Ovary (tissue), 7 donors: ENCODE measurements at regions not wholly inside any gene's neighbourhood (a gene's known extent, or its start where the extent isn't known, plus 50 kb on each side); places are given as distances from the start of the nearest gene placed in this dataset.

Experiments used
- DNase-seq, 5 donors: peaks; one replicate each; pipeline ENCODE4 v3.0.0-alpha.2; 2019 to 2020
- H3K27ac ChIP-seq, 2 donors: fragments of 200-600 bp; one replicate each; pipeline versions ENCODE4 v1.5.1 to v1.8.0; 2019 to 2022
- H3K27me3 ChIP-seq: fragments of 200-600 bp; one replicate; pipeline ENCODE4 v1.8.0; 2022
- H3K36me3 ChIP-seq: fragments of 200-600 bp; sonication (generic); one replicate; pipeline ENCODE4 v1.5.1; 2019
- H3K4me1 ChIP-seq: one replicate; pipeline ENCODE4 v1.8.1; 2013; ENCODE audit warnings: mild to moderate bottlenecking, moderate library complexity; ENCODE audit not compliant: insufficient read depth
- H3K4me3 ChIP-seq: fragments of 200-600 bp; sonication (generic); one replicate; pipeline ENCODE4 v1.5.1; 2017
- H3K9me3 ChIP-seq, 2 donors: fragments of 200-600 bp in 1 of 2; sonication (generic) in 1 of 2; one replicate each; pipeline versions ENCODE4 v1.5.1 to v1.8.1; 2013 to 2019; ENCODE audit warnings: mild to moderate bottlenecking in 1 of 2, moderate library complexity in 1 of 2
- EP300 ChIP-seq: sonication (generic); formaldehyde crosslinking; IDR thresholded peaks from one replicate; pipeline ENCODE4 v1.6.1; 2017; ENCODE audit warnings: antibody characterized with exemption
- POLR2A ChIP-seq: fragments of 450-650 bp; IDR thresholded peaks from one replicate; pipeline ENCODE4 v1.6.1; 2017; ENCODE audit warnings: antibody characterized with exemption, mild to moderate bottlenecking, moderate library complexity
- WGBS, 3 donors: extraction: QIAGEN DNeasy Blood & Tissue Kit in 1 of 3; methylation state at CpG; one replicate each; pipeline versions ENCODE4 v1.1.5 to v1.1.7; 2013 to 2017; 5-methylcytosine and 5-hydroxymethylcytosine counted together
- intact Hi-C, 4 donors: fragments of 100-400 bp; cut with DNase I; formaldehyde crosslinking; loops; one replicate each; pipeline versions ENCODE4 v1.11.0 to v1.15.1; 2022 to 2023
- TF ChIP-seq, protein P1 (sequence below), 3 donors: fragments of 450-650 bp in 2 of 3; fragments of 200-600 bp in 1 of 3; IDR thresholded peaks; one replicate each; pipeline versions ENCODE4 v1.5.1 to v1.8.0; 2016 to 2022; ENCODE audit warnings: antibody characterized with exemption in 3 of 3, mild to moderate bottlenecking in 1 of 3
- donor health status: DM: no; HTN: no; CAD: no; lungs with moderate emphysema.
- donor health status: DM: no; HTN: no; CAD: no.
- donor health status: Bipolar disorder and iron deficiency.
- donor health status: DM: no; HTN: no; CAD: no.
- donor health status: DM: yes; HTN: yes; CAD: no.

DNA sequence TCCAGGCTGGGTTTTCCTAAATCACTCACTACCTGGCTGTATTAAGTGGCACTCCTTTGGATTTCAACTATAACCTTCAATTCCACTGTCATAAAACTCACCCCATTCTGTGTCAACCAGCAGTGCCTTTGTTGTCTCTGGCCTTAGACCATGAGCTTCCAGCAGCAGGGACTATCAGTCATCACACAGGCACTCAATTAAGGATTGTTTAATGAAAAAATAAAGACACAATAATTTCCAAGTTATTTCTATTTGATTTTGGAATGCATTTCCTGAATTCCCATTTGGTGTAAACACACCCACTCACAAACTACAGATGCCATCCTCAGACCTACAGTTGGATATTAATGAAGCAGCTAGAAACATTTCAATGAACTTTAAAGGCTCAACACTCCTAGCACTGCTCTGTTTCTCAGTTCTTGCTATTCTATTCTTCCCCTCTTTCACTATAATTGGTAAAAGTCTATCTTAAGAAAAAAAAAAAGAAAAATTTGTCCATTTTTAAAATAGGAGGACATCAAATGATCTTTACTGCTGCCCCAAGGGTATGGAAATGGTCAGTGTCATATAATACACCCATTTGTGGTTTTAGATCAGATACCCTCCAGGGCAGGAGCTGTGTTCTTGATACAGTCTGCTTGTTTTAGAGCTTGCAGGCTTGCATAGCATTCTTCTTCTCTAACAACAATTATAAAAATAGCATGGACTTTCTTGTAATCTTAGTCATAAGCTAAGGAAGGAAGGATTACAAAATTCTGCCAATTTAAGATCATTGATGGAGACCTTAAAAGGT, 156.4 kb downstream of the PTGER3 start:
- Histone ChIP-seq H3K36me3 (no peaks in the 10 kb centered on the region), H3K27me3 (no peaks in the 10 kb centered on the region), H3K4me1 (peaks cover 2% of the 10 kb centered on the region), H3K9me3 (no peaks in the 10 kb centered on the region), H3K4me3 (no peak overlapping the region), H3K27ac (no peak overlapping the region)
- TF ChIP-seq EP300 (no peak), POLR2A (no peak)
- TF ChIP-seq, protein P1, sequence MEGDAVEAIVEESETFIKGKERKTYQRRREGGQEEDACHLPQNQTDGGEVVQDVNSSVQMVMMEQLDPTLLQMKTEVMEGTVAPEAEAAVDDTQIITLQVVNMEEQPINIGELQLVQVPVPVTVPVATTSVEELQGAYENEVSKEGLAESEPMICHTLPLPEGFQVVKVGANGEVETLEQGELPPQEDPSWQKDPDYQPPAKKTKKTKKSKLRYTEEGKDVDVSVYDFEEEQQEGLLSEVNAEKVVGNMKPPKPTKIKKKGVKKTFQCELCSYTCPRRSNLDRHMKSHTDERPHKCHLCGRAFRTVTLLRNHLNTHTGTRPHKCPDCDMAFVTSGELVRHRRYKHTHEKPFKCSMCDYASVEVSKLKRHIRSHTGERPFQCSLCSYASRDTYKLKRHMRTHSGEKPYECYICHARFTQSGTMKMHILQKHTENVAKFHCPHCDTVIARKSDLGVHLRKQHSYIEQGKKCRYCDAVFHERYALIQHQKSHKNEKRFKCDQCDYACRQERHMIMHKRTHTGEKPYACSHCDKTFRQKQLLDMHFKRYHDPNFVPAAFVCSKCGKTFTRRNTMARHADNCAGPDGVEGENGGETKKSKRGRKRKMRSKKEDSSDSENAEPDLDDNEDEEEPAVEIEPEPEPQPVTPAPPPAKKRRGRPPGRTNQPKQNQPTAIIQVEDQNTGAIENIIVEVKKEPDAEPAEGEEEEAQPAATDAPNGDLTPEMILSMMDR (IDR thresholded peaks at IDR 0.05): no peak
- no peak for DNase-seq
- intact Hi-C loops: loop anchor here in 1 of 4 donors (10.0 kb wide), 1 partner anchor 384 kb away; no protein-coding TSS in a partner anchor

DNA sequence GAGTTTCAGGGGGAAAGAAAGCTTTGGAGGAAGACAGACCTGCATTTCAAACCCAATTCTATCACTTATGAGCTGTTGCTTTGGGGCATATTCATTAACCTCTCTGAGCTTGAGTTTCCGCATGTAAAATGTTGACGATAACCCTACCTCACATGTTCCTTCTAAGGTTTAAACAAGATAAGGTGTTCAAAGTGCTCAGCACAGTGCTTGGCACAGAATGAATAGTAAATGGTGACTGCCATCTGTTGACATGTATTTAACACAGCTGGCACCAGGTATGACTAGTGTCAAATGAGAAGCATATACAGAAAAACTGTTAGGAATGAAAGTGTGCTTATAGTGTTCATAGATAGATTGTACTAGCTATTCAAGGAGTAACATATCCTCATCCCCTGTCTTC, 155.5 kb downstream of the PTGER3 start:
- no peak overlapping the region for H3K27ac ChIP-seq

DNA sequence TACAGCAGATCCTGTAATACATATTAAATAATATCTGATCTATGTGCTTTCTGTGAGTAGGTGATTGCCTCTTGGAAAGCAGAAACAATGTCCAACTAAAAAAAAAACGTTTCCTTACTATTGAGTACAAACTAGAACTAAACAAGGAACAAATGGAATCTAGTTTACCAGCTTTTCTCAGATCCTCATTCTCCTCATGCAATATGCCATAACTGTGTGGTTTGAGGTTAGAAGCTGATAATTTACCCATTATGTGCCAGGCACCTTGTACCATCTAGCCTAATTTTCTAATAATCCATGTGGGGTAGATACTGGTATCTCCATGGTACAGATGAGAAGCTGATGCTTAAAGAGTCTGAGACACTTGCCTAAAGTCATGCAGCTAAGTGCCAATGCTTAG, 154.7 kb downstream of the PTGER3 start:
- 19 to 30% (median 29%) methylated on average over 1 of the region's 1 CpG for WGBS, 3 donors
- H3K36me3 ChIP-seq: no peaks in the 10 kb centered on the region
- intact Hi-C loops: loop anchor here in 1 of 4 donors (10.0 kb wide), 1 partner anchor 382 kb away; no protein-coding TSS in a partner anchor
- H3K4me3 ChIP-seq: no peak overlapping the region
- TF ChIP-seq EP300 (no peak), POLR2A (no peak)
- TF ChIP-seq, protein P1 (IDR thresholded peaks at IDR 0.05): no peak
- no peaks in the 10 kb centered on the region for H3K9me3 ChIP-seq
- DNase-seq: no peak
- H3K27me3 ChIP-seq: no peaks in the 10 kb centered on the region
- H3K4me1 ChIP-seq: peaks cover 2% of the 10 kb centered on the region
- H3K27ac ChIP-seq: no peak overlapping the region

More for the DNA sequence above, 155.5 kb downstream of the PTGER3 start:
- 95 to 100% (median 97%) methylated on average over 2 of the region's 2 CpGs for WGBS, 3 donors
- TF ChIP-seq EP300 (no peak), POLR2A (no peak)
- TF ChIP-seq, protein P1 (IDR thresholded peaks at IDR 0.05): no peak
- intact Hi-C loops: loop anchor here in 1 of 4 donors (10.0 kb wide), 1 partner anchor 383 kb away; no protein-coding TSS in a partner anchor
- Histone ChIP-seq H3K9me3 (no peaks in the 10 kb centered on the region), H3K4me1 (peaks cover 2% of the 10 kb centered on the region), H3K36me3 (no peaks in the 10 kb centered on the region), H3K27me3 (no peaks in the 10 kb centered on the region), H3K4me3 (no peak overlapping the region)
- no peak for DNase-seq

DNA sequence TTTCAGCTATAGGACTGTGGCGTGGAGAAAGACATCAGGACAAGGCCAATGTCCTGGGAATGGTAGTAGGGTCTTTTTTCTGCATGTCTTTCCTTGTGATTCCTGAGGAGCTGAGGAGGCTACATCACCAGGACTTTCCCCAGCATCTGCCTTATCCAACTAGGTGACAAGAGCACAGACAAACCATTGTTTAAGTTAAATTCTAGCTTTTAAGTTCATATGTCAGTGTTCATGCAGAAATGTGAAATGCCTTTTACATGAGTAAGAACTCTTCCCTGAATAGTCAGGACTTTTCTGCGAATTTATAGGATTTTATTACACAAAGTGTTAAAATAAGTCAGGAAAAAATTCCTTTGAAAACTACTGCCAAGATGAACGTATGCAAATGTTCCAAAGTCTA, 154.2 kb downstream of the PTGER3 start:
- 69 to 80% (median 71%) methylated on average over 3 of the region's 3 CpGs for WGBS, 3 donors
- intact Hi-C loops: loop anchor here in 1 of 4 donors (10.0 kb wide), 1 partner anchor 381 kb away; no protein-coding TSS in a partner anchor
- TF ChIP-seq POLR2A (no peak), EP300 (no peak)
- TF ChIP-seq, protein P1 (IDR thresholded peaks at IDR 0.05): no peak
- Histone ChIP-seq H3K36me3 (no peaks in the 10 kb centered on the region), H3K4me1 (no peaks in the 10 kb centered on the region), H3K4me3 (no peak overlapping the region), H3K27me3 (no peaks in the 10 kb centered on the region), H3K9me3 (no peaks in the 10 kb centered on the region), H3K27ac (no peak overlapping the region)
- no peak for DNase-seq
